ENCODE measurements at regions not wholly inside any gene's neighbourhood (a gene's known extent, or its start where the extent isn't known, plus 50 kb on each side); places are given as distances from the start of the nearest gene placed in this dataset.
"Not testable (repeated sequence)": the region's sequence is repeated elsewhere in the genome, so short reads cannot be mapped to it uniquely, and the experiment has no call there.

DNA sequence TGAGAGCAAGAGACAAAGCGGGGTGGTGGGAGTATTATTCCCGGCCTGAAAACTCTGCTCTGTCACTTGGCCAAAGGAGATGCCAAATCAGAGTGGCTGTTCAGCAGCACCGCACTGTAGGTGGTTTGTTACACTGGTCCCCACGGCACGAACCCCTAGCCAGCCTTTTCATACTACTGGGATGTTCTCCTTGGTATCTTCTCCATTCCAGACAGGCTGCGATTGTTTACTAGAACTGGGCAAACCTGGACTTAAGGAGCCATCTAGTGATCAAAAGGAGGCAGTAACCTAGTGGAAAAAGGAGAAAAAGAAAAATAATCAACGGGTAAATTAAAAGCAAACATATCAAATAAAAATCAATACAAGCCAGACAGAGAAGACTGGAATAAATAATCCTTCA is 58.9 kb upstream of the TMTC2 start:
- Histone ChIP-seq H3K36me3 (replicated peaks in 1 of 2; ENCODE audit: control insufficient read depth in 2 of 2, insufficient read depth in 2 of 2, low read length in 2 of 2) (no peaks in the 10 kb centered on the region), H3K4me2 (ENCODE audit: insufficient read depth, low read length, poor library complexity, severe bottlenecking) (no peak overlapping the region), H3K27ac (replicated peaks; ENCODE audit: low read length) (no peak overlapping the region), H2AK5ac (ENCODE audit: low read depth, low read length) (no peak overlapping the region), H3K23ac (ENCODE audit: low read depth, low read length, poor library complexity) (no peak overlapping the region), H4K8ac (ENCODE audit: low read depth, low read length) (no peak overlapping the region), H2AFZ (ENCODE audit: low read length) (no peak overlapping the region), H2BK5ac (ENCODE audit: low read length) (no peak overlapping the region), H3K9ac (ENCODE audit: low read depth, low read length, poor library complexity) (no peak overlapping the region), H2BK12ac (ENCODE audit: low read length) (no peak overlapping the region), H3K18ac (ENCODE audit: low read length) (no peak overlapping the region), H3K79me1 (ENCODE audit: low read depth, low read length) (no peaks in the 10 kb centered on the region), H3K27me3 (ENCODE audit: control insufficient read depth in 3 of 3, insufficient read depth in 3 of 3, low read depth in 1 of 3, low read length in 3 of 3) (no peaks in the 10 kb centered on the region), H2BK120ac (ENCODE audit: low read depth, low read length) (no peak overlapping the region), H3K4me3 (ENCODE audit: low read length in 2 of 2) (no peak overlapping the region), H3K14ac (ENCODE audit: low read length) (no peak overlapping the region), H2BK15ac (ENCODE audit: low read length) (no peak overlapping the region), H4K91ac (ENCODE audit: low read depth, low read length, poor library complexity) (no peak overlapping the region), H3K9me3 (replicated peaks in 1 of 2; ENCODE audit: control insufficient read depth in 2 of 2, insufficient read depth in 1 of 2, low read depth in 1 of 2, low read length in 2 of 2) (no peaks in the 10 kb centered on the region), H3K4me1 (ENCODE audit: control insufficient read depth in 2 of 2, insufficient read depth in 1 of 2, low read depth in 1 of 2, low read length in 2 of 2) (peaks cover 0 to 4% of the 10 kb centered on the region in 2 donors), H3K4ac (ENCODE audit: low read length) (no peak overlapping the region)
- WGBS, 2 donors (ENCODE audit: extremely low coverage in 2 of 2, insufficient read length in 2 of 2, insufficient replicate concordance in 1 of 2) = no CpG with 5 or more reads among the region's 7 CpGs
- no peak for DNase-seq (ENCODE audit: low spot score)

DNA sequence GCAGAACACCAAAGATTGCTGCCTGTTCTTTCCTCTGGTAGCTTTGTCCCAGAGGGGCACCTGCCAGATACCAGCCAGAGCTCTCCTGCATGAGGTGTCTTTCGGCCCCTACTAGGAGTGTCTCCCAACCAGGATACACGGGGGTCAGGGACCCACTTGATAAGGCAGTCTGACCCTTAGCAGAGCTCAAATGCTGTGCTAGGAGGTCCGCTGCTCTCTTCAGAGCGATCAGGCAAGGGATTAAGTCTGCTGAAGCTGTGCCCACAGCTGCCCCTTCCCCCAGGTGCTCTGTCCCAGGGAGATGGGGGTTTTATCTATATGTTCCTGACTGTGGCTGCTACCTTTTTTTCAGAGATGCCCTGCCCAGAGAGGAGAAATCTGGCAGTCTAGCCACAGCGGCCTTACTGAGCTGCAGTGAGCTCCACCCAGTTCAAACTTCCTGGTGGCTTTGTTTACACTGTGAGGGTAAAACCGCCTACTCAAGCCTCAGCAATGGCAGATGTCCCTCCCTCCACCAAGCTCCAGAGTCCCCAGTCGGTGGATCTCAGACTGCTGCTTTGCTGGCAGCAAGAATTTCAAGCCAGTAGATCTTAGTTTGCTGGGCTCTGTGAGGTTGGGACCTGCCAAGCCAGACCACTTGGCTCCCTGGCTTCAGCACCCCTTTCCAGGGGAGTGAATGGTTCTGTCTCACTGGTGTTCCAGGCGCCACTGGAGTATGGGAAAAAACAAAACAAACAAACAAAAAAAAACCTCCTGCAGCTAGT is 52.0 kb upstream of the TMTC2 start:
- DNase-seq (ENCODE audit: low spot score); H3K36me3 ChIP-seq (replicated peaks in 1 of 2; ENCODE audit: control insufficient read depth in 2 of 2, insufficient read depth in 2 of 2, low read length in 2 of 2): not testable (repeated sequence)
- no CpG with 5 or more reads among the region's 8 CpGs for WGBS, 2 donors (ENCODE audit: extremely low coverage in 2 of 2, insufficient read length in 2 of 2, insufficient replicate concordance in 1 of 2)

DNA sequence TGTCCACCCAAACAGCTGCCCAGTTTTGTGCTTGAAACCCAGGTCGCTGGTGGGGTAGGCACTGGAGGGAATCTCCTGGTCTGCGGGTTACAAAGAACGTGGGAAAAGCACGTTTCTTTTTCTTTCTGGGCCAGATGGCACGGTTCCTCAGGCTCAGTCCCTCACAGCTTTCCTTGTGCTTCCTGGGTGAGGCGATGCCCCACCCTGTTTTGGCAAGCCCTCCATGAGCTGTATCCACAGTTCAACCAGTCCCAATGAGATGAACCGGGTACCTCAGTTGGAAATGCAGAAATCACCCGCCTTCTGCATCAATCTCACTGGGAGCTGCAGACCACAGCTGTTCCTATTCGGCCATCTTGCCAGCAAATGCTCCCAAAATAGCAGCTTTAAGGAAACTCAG is 51.4 kb upstream of the TMTC2 start:
- H2BK15ac ChIP-seq (ENCODE audit: low read length) = no peak overlapping the region
- no peak overlapping the region for H3K4ac ChIP-seq (ENCODE audit: low read length)
- H3K9ac ChIP-seq (ENCODE audit: low read depth, low read length, poor library complexity) = no peak overlapping the region
- H3K27me3 ChIP-seq (ENCODE audit: control insufficient read depth in 3 of 3, insufficient read depth in 3 of 3, low read depth in 1 of 3, low read length in 3 of 3) = no peaks in the 10 kb centered on the region
- H4K8ac ChIP-seq (ENCODE audit: low read depth, low read length) = no peak overlapping the region
- DNase-seq (ENCODE audit: low spot score) = no peak
- H3K4me2 ChIP-seq (ENCODE audit: insufficient read depth, low read length, poor library complexity, severe bottlenecking) = no peak overlapping the region
- no peak overlapping the region for H3K27ac ChIP-seq (replicated peaks; ENCODE audit: low read length)
- H2AK5ac ChIP-seq (ENCODE audit: low read depth, low read length) = no peak overlapping the region
- no peaks in the 10 kb centered on the region for H3K79me1 ChIP-seq (ENCODE audit: low read depth, low read length)
- H2AFZ ChIP-seq (ENCODE audit: low read length) = peak overlapping the region; percentile 74
- H3K36me3 ChIP-seq (replicated peaks in 1 of 2; ENCODE audit: control insufficient read depth in 2 of 2, insufficient read depth in 2 of 2, low read length in 2 of 2) = no peaks in the 10 kb centered on the region
- H2BK120ac ChIP-seq (ENCODE audit: low read depth, low read length) = no peak overlapping the region
- H3K4me3 ChIP-seq (ENCODE audit: low read length in 2 of 2) = no peak overlapping the region
- H3K14ac ChIP-seq (ENCODE audit: low read length) = no peak overlapping the region
- WGBS, 2 donors (ENCODE audit: extremely low coverage in 2 of 2, insufficient read length in 2 of 2, insufficient replicate concordance in 1 of 2) = no CpG with 5 or more reads among the region's 9 CpGs
- H3K18ac ChIP-seq (ENCODE audit: low read length) = no peak overlapping the region
- H3K4me1 ChIP-seq (ENCODE audit: control insufficient read depth in 2 of 2, insufficient read depth in 1 of 2, low read depth in 1 of 2, low read length in 2 of 2) = no peaks in the 10 kb centered on the region
- H2BK5ac ChIP-seq (ENCODE audit: low read length) = no peak overlapping the region
- no peak overlapping the region for H3K23ac ChIP-seq (ENCODE audit: low read depth, low read length, poor library complexity)
- no peak overlapping the region for H2BK12ac ChIP-seq (ENCODE audit: low read length)
- peaks cover 0 to 2% of the 10 kb centered on the region in 2 donors for H3K9me3 ChIP-seq (replicated peaks in 1 of 2; ENCODE audit: control insufficient read depth in 2 of 2, insufficient read depth in 1 of 2, low read depth in 1 of 2, low read length in 2 of 2)
- no peak overlapping the region for H4K91ac ChIP-seq (ENCODE audit: low read depth, low read length, poor library complexity)

More for the DNA sequence above, 52.0 kb upstream of the TMTC2 start:
- not testable (repeated sequence) for H3K18ac ChIP-seq (ENCODE audit: low read length); H3K79me1 ChIP-seq (ENCODE audit: low read depth, low read length); H2BK15ac ChIP-seq (ENCODE audit: low read length); H3K27ac ChIP-seq (replicated peaks; ENCODE audit: low read length); H4K8ac ChIP-seq (ENCODE audit: low read depth, low read length); H3K4me1 ChIP-seq (ENCODE audit: control insufficient read depth in 2 of 2, insufficient read depth in 1 of 2, low read depth in 1 of 2, low read length in 2 of 2); H4K91ac ChIP-seq (ENCODE audit: low read depth, low read length, poor library complexity); H2BK120ac ChIP-seq (ENCODE audit: low read depth, low read length); H3K23ac ChIP-seq (ENCODE audit: low read depth, low read length, poor library complexity); H3K14ac ChIP-seq (ENCODE audit: low read length); H2BK5ac ChIP-seq (ENCODE audit: low read length); H3K4ac ChIP-seq (ENCODE audit: low read length); H2BK12ac ChIP-seq (ENCODE audit: low read length); H3K9ac ChIP-seq (ENCODE audit: low read depth, low read length, poor library complexity); H3K4me3 ChIP-seq (ENCODE audit: low read length in 2 of 2); H3K27me3 ChIP-seq (ENCODE audit: control insufficient read depth in 3 of 3, insufficient read depth in 3 of 3, low read depth in 1 of 3, low read length in 3 of 3); H3K4me2 ChIP-seq (ENCODE audit: insufficient read depth, low read length, poor library complexity, severe bottlenecking); H2AK5ac ChIP-seq (ENCODE audit: low read depth, low read length); H3K9me3 ChIP-seq (replicated peaks in 1 of 2; ENCODE audit: control insufficient read depth in 2 of 2, insufficient read depth in 1 of 2, low read depth in 1 of 2, low read length in 2 of 2)
- H2AFZ ChIP-seq (ENCODE audit: low read length) = peak overlapping the region; percentile 74

Measured in neuronal stem cell (in vitro differentiated cells).